H1 (cell line): ENCODE measurements at regions not wholly inside any gene's neighbourhood (a gene's known extent, or its start where the extent isn't known, plus 50 kb on each side); places are given as distances from the start of the nearest gene placed in this dataset.

ENCODE experiments used
- CTCF ChIA-PET: fragments of 300-600 bp; sonication (Branson Sonifier 250); formaldehyde crosslinking; loops from one replicate; lab custom pipeline; 2021; ENCODE audit not compliant: partially characterized antibody; lab: Charles Lee
- POLR2A ChIA-PET: fragments of 300-600 bp; sonication (Branson Sonifier 250); formaldehyde crosslinking; loops from one replicate; lab custom pipeline; 2021; ENCODE audit warnings: inconsistent platforms; ENCODE audit not compliant: partially characterized antibody; lab: Charles Lee
- DNase-seq, 2 experiments: peaks; one replicate each; pipeline versions ENCODE4 v3.0.0 to v3.0.0-alpha.2; 2010 to 2022; ENCODE audit warnings: low spot score in 2 of 2, low read depth in 1 of 2, mixed read lengths in 1 of 2
- FAIRE-seq: peaks from 2 replicates; lab custom pipeline; 2011; peaks lifted over from hg19 to GRCh38; lab: Jason Lieb, UNC
- H2AFZ ChIP-seq: 2 replicates; pipeline ENCODE4 v1.8.1; 2012; ENCODE audit warnings: low read length, inconsistent platforms
- H2AK5ac ChIP-seq: 2 replicates; pipeline ENCODE4 v1.6.1; 2013; ENCODE audit warnings: low read depth, low read length
- H2BK120ac ChIP-seq: replicated peaks from 2 replicates; pipeline ENCODE3; 2013; ENCODE audit warnings: low read depth, low read length, inconsistent platforms
- H2BK12ac ChIP-seq: 2 replicates; pipeline ENCODE4 v1.6.1; 2013; ENCODE audit warnings: low read depth, low read length
- H2BK15ac ChIP-seq: 2 replicates; pipeline ENCODE4 v1.6.1; 2013; ENCODE audit warnings: low read length
- H2BK20ac ChIP-seq: 2 replicates; pipeline ENCODE4 v1.6.1; 2013; ENCODE audit warnings: low read length
- H2BK5ac ChIP-seq: 2 replicates; pipeline ENCODE4 v1.6.1; 2013; ENCODE audit warnings: low read depth, low read length
- H3K14ac ChIP-seq: 2 replicates; pipeline ENCODE4 v1.6.1; 2013; ENCODE audit warnings: inconsistent platforms; ENCODE audit not compliant: insufficient read length
- H3K18ac ChIP-seq: 2 replicates; pipeline ENCODE4 v1.6.1; 2013; ENCODE audit warnings: low read length; ENCODE audit errors: extremely low read depth
- H3K23ac ChIP-seq: 2 replicates; pipeline ENCODE4 v1.6.1; 2013; ENCODE audit warnings: inconsistent platforms; ENCODE audit not compliant: insufficient read length
- H3K23me2 ChIP-seq: 2 replicates; pipeline ENCODE4 v1.6.1; 2013; ENCODE audit warnings: low read depth, low read length
- H3K27ac ChIP-seq: 2 replicates; pipeline ENCODE4 v1.6.1; 2011; ENCODE audit warnings: low read depth, low read length, inconsistent platforms
- H3K27me3 ChIP-seq, 4 experiments: replicated peaks in 1 of 4; 1 replicate in 1 of 4; 2 replicates in 3 of 4; pipeline versions ENCODE4 v1.6.1 to v1.8.1; 2011 to 2013; ENCODE audit warnings: low read length in 3 of 4, mild to moderate bottlenecking in 3 of 4, inconsistent platforms in 2 of 4, mixed read lengths in 2 of 4, moderate library complexity in 1 of 4; ENCODE audit not compliant: control insufficient read depth in 3 of 4, insufficient read depth in 3 of 4; ENCODE audit errors: extremely low read depth in 1 of 4
- H3K36me3 ChIP-seq, 4 experiments: 2 replicates each; pipeline versions ENCODE4 v1.6.1 to v1.8.1; 2011 to 2013; ENCODE audit warnings: mild to moderate bottlenecking in 4 of 4, low read length in 3 of 4, moderate library complexity in 2 of 4, control low read depth in 1 of 4, inconsistent platforms in 1 of 4; ENCODE audit not compliant: insufficient read depth in 4 of 4, control insufficient read depth in 2 of 4
- H3K4ac ChIP-seq: replicated peaks from 2 replicates; pipeline ENCODE3; 2013; ENCODE audit warnings: low read length, low read depth, mixed read lengths, inconsistent platforms; ENCODE audit not compliant: insufficient read length
- H3K4me1 ChIP-seq, 4 experiments: replicated peaks in 1 of 4; 1 replicate in 1 of 4; 2 replicates in 3 of 4; pipeline versions ENCODE4 v1.6.1 to v1.8.1; 2011 to 2013; ENCODE audit warnings: low read length in 3 of 4, inconsistent platforms in 2 of 4, mixed read lengths in 1 of 4; ENCODE audit not compliant: insufficient read depth in 4 of 4, control insufficient read depth in 3 of 4
- H3K4me2 ChIP-seq, 2 experiments: 2 replicates each; pipeline versions ENCODE4 v1.6.1 to v1.8.1; 2011 to 2013; ENCODE audit warnings: low read depth in 2 of 2, low read length in 2 of 2, control low read depth in 1 of 2, inconsistent platforms in 1 of 2, mild to moderate bottlenecking in 1 of 2; ENCODE audit not compliant: insufficient read depth in 1 of 2
- H3K4me3 ChIP-seq, 4 experiments: fragments of 200-600, 300-600 bp in 1 of 4; sonication (generic), shearing (Covaris generic), sonication (Bioruptor Twin) in 1 of 4; 2 replicates each; pipeline versions ENCODE4 v1.5.1 to v1.8.1; 2011 to 2016; ENCODE audit warnings: low read length in 4 of 4, low read depth in 3 of 4, control low read depth in 2 of 4, inconsistent platforms in 2 of 4, mild to moderate bottlenecking in 2 of 4, mixed read lengths in 1 of 4, moderate library complexity in 1 of 4; ENCODE audit not compliant: insufficient read depth in 2 of 4; ENCODE audit errors: extremely low read depth in 1 of 4
- H3K56ac ChIP-seq: replicated peaks from 2 replicates; pipeline ENCODE3; 2013; ENCODE audit warnings: low read depth, mild to moderate bottlenecking, mixed read lengths, low read length, inconsistent platforms; ENCODE audit not compliant: insufficient read length
- H3K79me1 ChIP-seq: 2 replicates; pipeline ENCODE4 v1.6.1; 2013; ENCODE audit warnings: low read depth, low read length, control low read depth
- H3K79me2 ChIP-seq, 2 experiments: 2 replicates each; pipeline versions ENCODE4 v1.6.1 to v1.8.1; 2012 to 2013; ENCODE audit warnings: low read length in 2 of 2, mild to moderate bottlenecking in 2 of 2, inconsistent platforms in 1 of 2; ENCODE audit not compliant: insufficient read depth in 2 of 2, control insufficient read depth in 1 of 2
- H3K9ac ChIP-seq, 4 experiments: replicated peaks in 1 of 4; 1 replicate in 1 of 4; 2 replicates in 3 of 4; pipeline versions ENCODE4 v1.6.1 to v1.8.1; 2011 to 2013; ENCODE audit warnings: low read depth in 3 of 4, low read length in 3 of 4, control low read depth in 2 of 4, mild to moderate bottlenecking in 2 of 4, moderate library complexity in 2 of 4, inconsistent platforms in 1 of 4; ENCODE audit errors: extremely low read depth in 1 of 4
- H3K9me3 ChIP-seq, 2 experiments: 2 replicates each; pipeline versions ENCODE4 v1.6.1 to v1.8.1; 2012 to 2013; ENCODE audit warnings: mild to moderate bottlenecking in 2 of 2, moderate library complexity in 2 of 2, control low read depth in 1 of 2, inconsistent platforms in 1 of 2, low read depth in 1 of 2, low read length in 1 of 2, mixed read lengths in 1 of 2; ENCODE audit not compliant: insufficient read depth in 2 of 2
- H4K20me1 ChIP-seq, 2 experiments: replicated peaks in 1 of 2; 2 replicates each; pipeline versions ENCODE3 to v1.8.1; 2011 to 2013; ENCODE audit warnings: inconsistent platforms in 2 of 2, low read length in 2 of 2, mild to moderate bottlenecking in 1 of 2; ENCODE audit not compliant: insufficient read depth in 2 of 2, control insufficient read depth in 1 of 2
- H4K5ac ChIP-seq: 2 replicates; pipeline ENCODE4 v1.6.1; 2013; ENCODE audit warnings: low read length, low read depth, mixed read lengths, inconsistent platforms; ENCODE audit not compliant: insufficient read length
- H4K8ac ChIP-seq: 2 replicates; pipeline ENCODE4 v1.8.0; 2013; ENCODE audit warnings: mild to moderate bottlenecking, moderate library complexity, low read length, inconsistent platforms; ENCODE audit not compliant: insufficient read depth; ENCODE audit errors: extremely low read depth
- H4K91ac ChIP-seq: replicated peaks from 2 replicates; pipeline ENCODE3; 2013; ENCODE audit warnings: low read length, mixed read lengths, inconsistent platforms; ENCODE audit not compliant: insufficient read length
- ASH2L ChIP-seq: fragments of 200-600, 300-600 bp; sonication (generic); IDR thresholded peaks from one replicate; pipeline ENCODE4 v1.7.1; 2017; ENCODE audit warnings: low read length
- CBX5 ChIP-seq: fragments of 300-800, 300-1000 bp; sonication (generic); IDR thresholded peaks from 2 replicates; pipeline ENCODE4 v1.7.1; 2016; ENCODE audit warnings: antibody characterized with exemption, low read length, low read depth
- CHD2 ChIP-seq: IDR thresholded peaks from 2 replicates; pipeline ENCODE4 v1.6.1; 2012; ENCODE audit warnings: low read length, improper control_type of control experiment
- EGR1 ChIP-seq: IDR thresholded peaks from 2 replicates; pipeline ENCODE4 v1.6.1; 2011; ENCODE audit warnings: low read depth, low read length, borderline replicate concordance
- EZH2 ChIP-seq: fragments of 200-600 bp; sonication (generic); IDR thresholded peaks from 2 replicates; pipeline ENCODE4 v1.7.1; 2012; ENCODE audit warnings: low read depth, mild to moderate bottlenecking, moderate library complexity, low read length, inconsistent platforms; ENCODE audit not compliant: severe bottlenecking
- FOSL1 ChIP-seq: IDR thresholded peaks from 2 replicates; pipeline ENCODE4 v1.6.1; 2011; ENCODE audit warnings: mild to moderate bottlenecking, low read depth, low read length, moderate library complexity; ENCODE audit not compliant: insufficient read depth
- MAFK ChIP-seq: IDR thresholded peaks from 2 replicates; pipeline ENCODE4 v1.6.1; 2012; ENCODE audit warnings: low read depth, mild to moderate bottlenecking, improper control_type of control experiment, low read length
- NRF1 ChIP-seq: IDR thresholded peaks from 2 replicates; pipeline ENCODE4 v1.6.1; 2011; ENCODE audit warnings: mild to moderate bottlenecking, low read depth, low read length, improper control_type of control experiment
- POU5F1 ChIP-seq: IDR thresholded peaks from 2 replicates; pipeline ENCODE4 v1.6.1; 2011; ENCODE audit warnings: low read depth, mild to moderate bottlenecking, low read length, moderate library complexity
- RAD21 ChIP-seq, 2 experiments: IDR thresholded peaks in 1 of 2; conservative IDR thresholded peaks in 1 of 2; 2 replicates each; pipeline ENCODE4 v1.6.1; 2011; ENCODE audit warnings: low read depth in 2 of 2, low read length in 2 of 2, improper control_type of control experiment in 1 of 2, inconsistent platforms in 1 of 2, mild to moderate bottlenecking in 1 of 2, moderate library complexity in 1 of 2
- RFX5 ChIP-seq: IDR thresholded peaks from 2 replicates; pipeline ENCODE4 v1.6.1; 2011; ENCODE audit warnings: low read depth, low read length, improper control_type of control experiment, borderline replicate concordance
- WGBS, 2 experiments: shearing (Covaris generic) in 1 of 2; methylation state at CpG; one replicate each; pipeline versions ENCODE4 v1.1.6 to v1.1.7; 2013 to 2015; ENCODE audit warnings: low lambda C conversion rate in 2 of 2, mixed read lengths in 2 of 2, inconsistent platforms in 1 of 2, low coverage in 1 of 2, missing lambda C conversion rate in 1 of 2; ENCODE audit not compliant: insufficient replicate concordance in 2 of 2, insufficient coverage in 1 of 2, insufficient read length in 1 of 2; ENCODE audit errors: extremely low coverage in 1 of 2, missing lambda C conversion rate in 1 of 2; 5-methylcytosine and 5-hydroxymethylcytosine counted together

DNA sequence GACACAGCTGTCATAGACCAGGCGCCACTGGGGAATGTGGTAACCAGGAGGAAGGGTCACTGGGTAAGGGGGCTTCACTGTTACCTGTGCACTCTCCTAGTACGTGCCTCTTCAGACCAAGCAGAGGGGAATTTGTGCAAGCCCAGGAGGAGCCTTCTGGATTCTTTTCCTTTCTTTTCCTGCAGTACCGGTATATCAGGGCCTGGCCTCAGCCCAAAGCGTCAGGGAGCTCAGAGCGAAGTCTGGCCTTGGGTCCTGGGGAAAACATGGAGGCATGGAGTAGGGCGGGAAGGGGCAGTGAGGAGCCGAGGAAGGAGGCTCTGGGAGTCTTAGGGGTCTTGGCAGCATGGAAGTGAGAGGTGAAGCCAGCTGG, 133.6 kb upstream of the GDF10 start:
- no peaks in the 10 kb centered on the region for H3K79me1 ChIP-seq
- TF ChIP-seq MAFK = no peak
- no peak for TF ChIP-seq CHD2
- TF ChIP-seq POU5F1 = no peak
- TF ChIP-seq RAD21 (IDR thresholded peaks at IDR 0.05 in 1 of 2, conservative IDR thresholded peaks at IDR 0.05 in 1 of 2; ENCODE audit: low read depth in 2 of 2, low read length in 2 of 2) = no peak
- no peak for TF ChIP-seq NRF1
- no peak for TF ChIP-seq RFX5
- no peak for TF ChIP-seq CBX5
- TF ChIP-seq FOSL1 = no peak
- no peak for TF ChIP-seq EGR1
- no peak for TF ChIP-seq ASH2L
- TF ChIP-seq EZH2 = no peak

More for the DNA sequence above, 133.6 kb upstream of the GDF10 start:
- Histone ChIP-seq H2BK15ac (no peak overlapping the region), H4K91ac (no peak overlapping the region), H3K18ac (no peak overlapping the region), H2BK12ac (no peak overlapping the region), H2BK120ac (no peak overlapping the region), H3K56ac (no peak overlapping the region), H2BK5ac (no peak overlapping the region), H4K8ac (no peak overlapping the region), H3K36me3 (no peaks in the 10 kb centered on the region), H3K23ac (no peak overlapping the region), H3K27ac (no peak overlapping the region), H3K4me1 (no peaks in the 10 kb centered on the region; a peak in 1 of 7 replicates), H2AK5ac (no peak overlapping the region), H3K14ac (no peak overlapping the region), H3K9me3 (peaks cover 5 to 13% of the 10 kb centered on the region in 2 experiments; a peak in 2 of 4 replicates), H4K20me1 (no peaks in the 10 kb centered on the region), H3K23me2 (no peaks in the 10 kb centered on the region), H2AFZ (no peak overlapping the region), H3K9ac (no peak overlapping the region), H4K5ac (no peak overlapping the region), H3K4me2 (no peak overlapping the region), H3K27me3 (no peaks in the 10 kb centered on the region), H3K4me3 (no peak overlapping the region), H3K4ac (no peak overlapping the region), H3K79me2 (no peaks in the 10 kb centered on the region), H2BK20ac (no peak overlapping the region)
- 91% methylated on average over 7 of the region's 7 CpGs; no CpG with 5 or more reads in 1 of the 2 experiments for WGBS, 2 experiments
- CTCF ChIA-PET = interaction anchor here (0.8 to 1.6 kb wide), 4 partner anchors 10 to 284 kb away, joined by 3 to 5 read pairs (median 4); no protein-coding TSS in a partner anchor
- DNase-seq (no peak), FAIRE-seq (no peak)
- POLR2A ChIA-PET = no interaction called here
